IgD-negative memory B cell (primary cell): ENCODE measurements at regions not wholly inside any gene's neighbourhood (a gene's known extent, or its start where the extent isn't known, plus 50 kb on each side); places are given as distances from the start of the nearest gene placed in this dataset.
A peak's percentile ranks its signal among the peaks of the same experiment; 100 is the strongest.

Source experiments
- H3K27ac Mint-ChIP-seq, 3 donors: one replicate each; pipeline ENCODE4 v1.8.0; 2020 to 2022; ENCODE audit warnings: mild to moderate bottlenecking in 3 of 3, mixed read lengths in 3 of 3, moderate library complexity in 1 of 3
- H3K27me3 Mint-ChIP-seq: one replicate; pipeline ENCODE4 v1.8.0; 2021; ENCODE audit warnings: mixed read lengths
- H3K36me3 Mint-ChIP-seq: one replicate; pipeline ENCODE4 v1.8.0; 2020; ENCODE audit warnings: mild to moderate bottlenecking, mixed read lengths
- H3K4me1 Mint-ChIP-seq, 3 donors: one replicate each; pipeline ENCODE4 v1.8.0; 2020 to 2022; ENCODE audit warnings: mixed read lengths in 3 of 3, mild to moderate bottlenecking in 1 of 3
- H3K4me3 Mint-ChIP-seq, 4 donors: one replicate each; pipeline ENCODE4 v1.8.0; 2020 to 2022; ENCODE audit warnings: mild to moderate bottlenecking in 4 of 4, mixed read lengths in 4 of 4, moderate library complexity in 3 of 4
- H3K9me3 Mint-ChIP-seq, 3 donors: one replicate each; pipeline ENCODE4 v1.8.0; 2020 to 2021; ENCODE audit warnings: mixed read lengths in 3 of 3, mild to moderate bottlenecking in 1 of 3

DNA sequence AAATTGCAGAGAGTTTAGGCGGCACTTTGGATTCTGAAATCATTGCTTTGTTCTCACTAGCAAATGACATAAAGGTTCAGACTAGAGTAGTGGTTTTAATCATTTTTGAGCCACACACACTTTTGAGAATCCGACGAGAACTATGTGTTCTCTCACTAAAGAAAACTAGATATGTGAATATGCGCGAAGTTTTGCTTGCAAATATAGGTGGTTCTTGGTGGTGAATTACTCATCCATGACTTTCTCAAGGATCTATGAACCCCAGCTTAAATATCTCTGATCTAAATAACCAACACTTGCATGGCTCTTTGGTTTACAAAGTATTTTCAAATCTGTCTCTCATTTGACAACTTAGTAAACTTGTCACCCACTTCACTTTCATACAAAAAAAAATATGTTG, 54.8 kb downstream of the NOG start:
- no peak overlapping the region for H3K27ac Mint-ChIP-seq
- H3K27me3 Mint-ChIP-seq = peaks cover 13% of the 10 kb centered on the region
- H3K4me3 Mint-ChIP-seq = no peak overlapping the region
- H3K36me3 Mint-ChIP-seq = no peaks in the 10 kb centered on the region
- peaks cover 0 to 8% (median 2%) of the 10 kb centered on the region in 3 donors for H3K9me3 Mint-ChIP-seq
- no peaks in the 10 kb centered on the region for H3K4me1 Mint-ChIP-seq

DNA sequence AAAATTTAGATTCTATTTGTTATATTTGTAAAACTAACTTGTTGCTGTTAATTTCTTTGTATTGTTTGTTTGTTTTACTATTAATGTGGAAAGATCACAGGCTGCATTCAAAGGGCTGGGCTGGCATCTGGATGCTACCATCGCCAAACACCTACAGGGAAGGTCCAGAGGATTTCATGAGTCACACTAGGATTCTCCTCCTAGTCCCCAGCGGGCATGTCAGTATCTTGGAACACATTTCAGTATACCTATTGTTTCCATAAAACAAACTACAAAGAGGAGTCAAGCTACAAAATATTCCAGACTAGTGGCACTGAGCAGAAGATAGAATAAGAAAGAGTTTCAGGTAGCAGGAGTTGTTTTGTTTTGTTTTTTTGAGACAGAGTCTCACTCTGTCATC, 55.3 kb downstream of the NOG start:
- Mint-ChIP-seq H3K4me3 (no peak overlapping the region), H3K9me3 (peaks cover 0 to 9% (median 2%) of the 10 kb centered on the region in 3 donors), H3K36me3 (no peaks in the 10 kb centered on the region), H3K4me1 (no peaks in the 10 kb centered on the region), H3K27ac (no peak overlapping the region), H3K27me3 (peaks cover 13% of the 10 kb centered on the region)

DNA sequence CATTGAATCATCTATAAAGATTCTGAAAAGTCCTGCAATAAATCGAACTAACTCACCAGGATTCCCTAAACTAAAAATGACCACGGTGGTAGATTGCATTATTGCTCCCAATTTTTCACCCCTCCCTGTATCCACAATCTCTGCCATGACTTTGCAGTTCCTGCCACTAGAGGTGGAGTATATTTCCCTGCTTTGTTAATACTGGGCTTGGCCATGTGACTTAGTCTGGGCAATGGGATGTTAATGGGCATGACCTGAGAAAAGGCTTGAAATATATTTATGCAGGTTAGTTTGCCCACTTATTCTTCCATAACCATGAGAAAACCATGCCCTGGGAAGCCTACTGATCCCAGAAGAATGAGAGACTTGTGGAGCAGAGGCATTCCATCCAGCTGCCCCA, 59.1 kb downstream of the NOG start:
- H3K27me3 Mint-ChIP-seq = peaks cover 7% of the 10 kb centered on the region
- no peaks in the 10 kb centered on the region for H3K4me1 Mint-ChIP-seq
- H3K27ac Mint-ChIP-seq = no peak overlapping the region
- no peak overlapping the region for H3K4me3 Mint-ChIP-seq
- no peaks in the 10 kb centered on the region for H3K36me3 Mint-ChIP-seq
- H3K9me3 Mint-ChIP-seq = peaks cover 4 to 12% (median 4%) of the 10 kb centered on the region in 3 donors

DNA sequence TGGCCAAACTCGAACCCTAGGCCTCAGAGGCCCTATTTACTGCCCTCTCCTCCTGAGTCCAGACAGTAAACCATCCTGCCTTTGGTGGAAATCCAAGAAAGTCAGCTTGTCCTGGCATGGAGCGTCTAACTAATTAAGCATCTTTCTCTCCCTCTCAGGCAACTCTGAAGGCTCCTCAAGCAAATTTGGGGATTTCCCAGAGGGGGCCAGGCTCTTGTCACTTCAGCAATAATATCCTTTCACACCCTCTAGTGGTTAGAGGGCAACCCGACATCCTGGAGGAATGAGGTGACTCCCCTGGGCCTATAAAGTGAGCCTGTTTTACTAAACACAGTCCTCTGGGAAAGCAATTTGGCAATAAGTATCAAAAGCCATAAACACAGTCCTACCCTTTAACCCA, 60.4 kb downstream of the NOG start:
- Mint-ChIP-seq H3K4me1 (no peaks in the 10 kb centered on the region), H3K27me3 (peaks cover 5% of the 10 kb centered on the region), H3K36me3 (no peaks in the 10 kb centered on the region), H3K27ac (peak overlapping the region in 1 of 3 donors; percentile 40), H3K9me3 (peaks cover 4 to 12% (median 4%) of the 10 kb centered on the region in 3 donors), H3K4me3 (peak overlapping the region in 1 of 4 donors; percentile 30)

- H3K4me3 Mint-ChIP-seq = no peak overlapping the region
- H3K9me3 Mint-ChIP-seq = peaks cover 2 to 8% (median 4%) of the 10 kb centered on the region in 3 donors
- H3K27me3 Mint-ChIP-seq = no peaks in the 10 kb centered on the region
- H3K27ac Mint-ChIP-seq = no peak overlapping the region
- no peaks in the 10 kb centered on the region for H3K36me3 Mint-ChIP-seq
- no peaks in the 10 kb centered on the region for H3K4me1 Mint-ChIP-seq
These were observed 63.3 kb downstream of the NOG start for GRCh38 chr17:56656701-56657327.

- no peaks in the 10 kb centered on the region for H3K36me3 Mint-ChIP-seq
- peaks cover 2 to 4% (median 4%) of the 10 kb centered on the region in 3 donors for H3K9me3 Mint-ChIP-seq
- no peak overlapping the region for H3K27ac Mint-ChIP-seq
- no peak overlapping the region for H3K4me3 Mint-ChIP-seq
- no peaks in the 10 kb centered on the region for H3K4me1 Mint-ChIP-seq
- peaks cover 7% of the 10 kb centered on the region for H3K27me3 Mint-ChIP-seq
These were observed 65.1 kb downstream of the NOG start for GRCh38 chr17:56658648-56659047.

- no peaks in the 10 kb centered on the region for H3K36me3 Mint-ChIP-seq
- H3K4me1 Mint-ChIP-seq = no peaks in the 10 kb centered on the region
- H3K27me3 Mint-ChIP-seq = peaks cover 16% of the 10 kb centered on the region
- no peak overlapping the region for H3K4me3 Mint-ChIP-seq
- peaks cover 2 to 4% (median 4%) of the 10 kb centered on the region in 3 donors for H3K9me3 Mint-ChIP-seq
- no peak overlapping the region for H3K27ac Mint-ChIP-seq
These were observed 66.1 kb downstream of the NOG start for GRCh38 chr17:56659622-56660021.

GRCh38 chr17:56661906-56662305, 68.4 kb downstream of the NOG start:
- no peak overlapping the region for H3K4me3 Mint-ChIP-seq
- H3K27ac Mint-ChIP-seq = no peak overlapping the region
- H3K4me1 Mint-ChIP-seq = no peaks in the 10 kb centered on the region
- H3K36me3 Mint-ChIP-seq = no peaks in the 10 kb centered on the region
- H3K9me3 Mint-ChIP-seq = no peaks in the 10 kb centered on the region
- peaks cover 23% of the 10 kb centered on the region for H3K27me3 Mint-ChIP-seq

DNA sequence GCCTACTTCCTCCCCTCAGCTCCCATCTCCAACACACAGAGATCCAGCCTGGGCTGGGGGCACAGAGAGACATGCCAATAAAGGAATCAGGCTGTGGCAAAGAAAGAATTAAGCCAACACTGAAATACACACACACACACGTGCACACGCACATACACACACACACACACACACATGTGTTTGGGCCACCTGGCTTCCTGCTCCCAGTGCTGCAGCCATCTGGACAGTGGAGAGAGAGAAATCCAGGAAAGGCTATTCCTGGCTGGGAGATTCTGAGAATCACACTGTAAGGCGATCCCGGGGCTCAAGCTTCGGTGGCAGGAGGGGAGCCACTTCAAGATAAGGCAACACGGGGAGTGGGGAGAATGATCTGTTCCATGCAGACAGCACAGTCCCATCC, 72.4 kb downstream of the NOG start:
- no peaks in the 10 kb centered on the region for H3K4me1 Mint-ChIP-seq
- no peak overlapping the region for H3K27ac Mint-ChIP-seq
- H3K9me3 Mint-ChIP-seq = peaks cover 0 to 2% (median 1%) of the 10 kb centered on the region in 3 donors
- no peaks in the 10 kb centered on the region for H3K36me3 Mint-ChIP-seq
- H3K27me3 Mint-ChIP-seq = peaks cover 23% of the 10 kb centered on the region
- no peak overlapping the region for H3K4me3 Mint-ChIP-seq

- H3K27ac Mint-ChIP-seq = no peak overlapping the region
- no peaks in the 10 kb centered on the region for H3K4me1 Mint-ChIP-seq
- H3K9me3 Mint-ChIP-seq = peaks cover 0 to 2% (median 1%) of the 10 kb centered on the region in 3 donors
- no peak overlapping the region for H3K4me3 Mint-ChIP-seq
- H3K27me3 Mint-ChIP-seq = peaks cover 23% of the 10 kb centered on the region
- H3K36me3 Mint-ChIP-seq = peaks cover 4% of the 10 kb centered on the region
These were observed 74.5 kb downstream of the NOG start for GRCh38 chr17:56667925-56668458.

GRCh38 chr17:56672195-56672594, 78.7 kb downstream of the NOG start:
- peaks cover 4% of the 10 kb centered on the region for H3K36me3 Mint-ChIP-seq
- H3K27ac Mint-ChIP-seq = no peak overlapping the region
- no peaks in the 10 kb centered on the region for H3K4me1 Mint-ChIP-seq
- H3K4me3 Mint-ChIP-seq = no peak overlapping the region
- H3K9me3 Mint-ChIP-seq = peaks cover 0 to 2% (median 1%) of the 10 kb centered on the region in 3 donors
- peaks cover 11% of the 10 kb centered on the region for H3K27me3 Mint-ChIP-seq

DNA sequence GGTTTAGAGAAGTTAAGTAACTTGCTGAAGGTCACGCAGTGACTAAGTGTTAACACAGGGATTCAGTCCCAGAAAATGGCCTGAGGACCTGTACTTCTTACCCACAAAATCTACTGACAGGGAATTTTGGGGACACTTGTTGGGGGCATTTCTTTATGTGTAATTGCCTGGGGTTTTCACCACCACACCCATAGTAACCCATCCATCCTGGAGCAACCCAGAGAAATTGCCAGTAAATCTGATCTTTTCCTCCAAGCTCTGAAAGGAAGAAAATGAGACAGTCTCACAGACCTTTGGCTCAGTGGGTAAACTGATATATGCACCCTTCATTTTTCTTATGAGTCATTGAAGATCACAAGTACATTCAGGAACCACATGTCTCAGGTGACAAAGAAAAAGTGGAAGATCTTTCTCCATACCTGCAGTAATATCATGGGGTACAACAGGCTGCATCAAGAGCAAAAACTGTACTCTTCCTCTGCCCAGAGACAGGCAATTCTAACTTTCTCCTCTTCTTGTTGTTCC, 81.0 kb downstream of the NOG start:
- H3K4me3 Mint-ChIP-seq = no peak overlapping the region
- H3K36me3 Mint-ChIP-seq = peaks cover 4% of the 10 kb centered on the region
- H3K4me1 Mint-ChIP-seq = peaks cover 0 to 5% (median 0%) of the 10 kb centered on the region in 3 donors
- H3K27ac Mint-ChIP-seq = no peak overlapping the region
- peaks cover 29% of the 10 kb centered on the region for H3K27me3 Mint-ChIP-seq
- peaks cover 0 to 1% (median 0%) of the 10 kb centered on the region in 3 donors for H3K9me3 Mint-ChIP-seq

- Mint-ChIP-seq H3K27me3 (peaks cover 34% of the 10 kb centered on the region), H3K4me3 (no peak overlapping the region), H3K36me3 (peaks cover 4% of the 10 kb centered on the region), H3K4me1 (peaks cover 0 to 5% (median 0%) of the 10 kb centered on the region in 3 donors), H3K9me3 (no peaks in the 10 kb centered on the region), H3K27ac (no peak overlapping the region)
These were observed 82.6 kb downstream of the NOG start for GRCh38 chr17:56675876-56676660.

- Mint-ChIP-seq H3K36me3 (peaks cover 2% of the 10 kb centered on the region), H3K4me3 (no peak overlapping the region), H3K4me1 (peaks cover 0 to 5% (median 0%) of the 10 kb centered on the region in 3 donors), H3K9me3 (no peaks in the 10 kb centered on the region), H3K27ac (no peak overlapping the region), H3K27me3 (peaks cover 34% of the 10 kb centered on the region)
These were observed 83.3 kb downstream of the NOG start for GRCh38 chr17:56676810-56677209.
